GM12891 (cell line): ENCODE measurements at regions not wholly inside any gene's neighbourhood (a gene's known extent, or its start where the extent isn't known, plus 50 kb on each side); places are given as distances from the start of the nearest gene placed in this dataset.

ENCODE experiments used
- POLR2A ChIP-seq: IDR thresholded peaks from 2 replicates; pipeline ENCODE4 v1.6.1; 2011; ENCODE audit warnings: low read depth, low read length, control low read depth
- POLR2AphosphoS5 ChIP-seq: IDR thresholded peaks from 2 replicates; pipeline ENCODE4 v1.6.1; 2011; ENCODE audit warnings: low read depth, low read length, control low read depth
- POU2F2 ChIP-seq: IDR thresholded peaks from 2 replicates; pipeline ENCODE4 v1.6.1; 2011; ENCODE audit warnings: low read depth, mild to moderate bottlenecking, control low read depth, low read length, moderate library complexity

GRCh38 chr2:239528146-239528545, 127.3 kb upstream of the HDAC4 start:
- TF ChIP-seq POLR2A (no peak), POLR2AphosphoS5 (no peak), POU2F2 (no peak)
